Fibroblast of lung (primary cell): ENCODE measurements at regions not wholly inside any gene's neighbourhood (a gene's known extent, or its start where the extent isn't known, plus 50 kb on each side); places are given as distances from the start of the nearest gene placed in this dataset.
A peak's percentile ranks its signal among the peaks of the same experiment; 100 is the strongest.

Source experiments
- DNase-seq, 2 donors: peaks; one replicate each; pipeline versions ENCODE4 v3.0.0 to v3.0.0-alpha.2; 2010; ENCODE audit warnings: low read depth in 2 of 2
- H2AFZ ChIP-seq: 2 replicates; pipeline ENCODE4 v1.5.1; 2012; ENCODE audit warnings: low read length, control low read depth, inconsistent platforms
- H3K27ac ChIP-seq: 2 replicates; pipeline ENCODE4 v1.5.1; 2011; ENCODE audit warnings: low read length, control low read depth; ENCODE audit not compliant: insufficient read depth
- H3K27me3 ChIP-seq: 2 replicates; pipeline ENCODE4 v1.5.1; 2011; ENCODE audit warnings: mild to moderate bottlenecking, low read length; ENCODE audit not compliant: control insufficient read depth, insufficient read depth
- H3K36me3 ChIP-seq: 2 replicates; pipeline ENCODE4 v1.5.1; 2011; ENCODE audit warnings: low read length; ENCODE audit not compliant: control insufficient read depth, insufficient read depth
- H3K4me1 ChIP-seq: 2 replicates; pipeline ENCODE4 v1.5.1; 2011; ENCODE audit warnings: low read length; ENCODE audit not compliant: control insufficient read depth, insufficient read depth; ENCODE audit errors: extremely low read depth
- H3K4me2 ChIP-seq: 2 replicates; pipeline ENCODE4 v1.5.1; 2011; ENCODE audit warnings: low read length, control low read depth; ENCODE audit not compliant: insufficient read depth; ENCODE audit errors: extremely low read depth
- H3K4me3 ChIP-seq, 4 experiments: fragments of 200-600 bp in 1 of 4; sonication (generic) in 1 of 4; replicated peaks in 1 of 4; 2 replicates each; pipeline ENCODE4 v1.5.1; 2011 to 2016; ENCODE audit warnings: low read length in 4 of 4, low read depth in 3 of 4, mild to moderate bottlenecking in 3 of 4, control low read depth in 2 of 4, inconsistent platforms in 1 of 4, mixed read lengths in 1 of 4; ENCODE audit not compliant: insufficient read depth in 1 of 4; ENCODE audit errors: control extremely low read depth in 1 of 4
- H3K79me2 ChIP-seq: 2 replicates; pipeline ENCODE4 v1.5.1; 2012; ENCODE audit warnings: mild to moderate bottlenecking, low read length, inconsistent platforms; ENCODE audit not compliant: control insufficient read depth, insufficient read depth
- H3K9ac ChIP-seq: 2 replicates; pipeline ENCODE4 v1.5.1; 2011; ENCODE audit warnings: mild to moderate bottlenecking, low read length, control low read depth; ENCODE audit not compliant: insufficient read depth
- H3K9me3 ChIP-seq: 2 replicates; pipeline ENCODE4 v1.5.1; 2012; ENCODE audit warnings: low read depth, low read length; ENCODE audit not compliant: control insufficient read depth, insufficient read depth
- H4K20me1 ChIP-seq: 2 replicates; pipeline ENCODE4 v1.5.1; 2011; ENCODE audit warnings: low read length; ENCODE audit not compliant: control insufficient read depth, insufficient read depth; ENCODE audit errors: extremely low read depth
- EZH2 ChIP-seq: IDR thresholded peaks from 2 replicates; pipeline ENCODE4 v1.5.1; 2012; ENCODE audit warnings: low read length, control low read depth, mild to moderate bottlenecking; ENCODE audit errors: missing control alignments
- TF ChIP-seq, protein P1 (sequence below), 2 donors: IDR thresholded peaks in 1 of 2; conservative IDR thresholded peaks in 1 of 2; 1 replicate in 1 of 2; 2 replicates in 1 of 2; pipeline ENCODE4 v1.5.1; 2011 to 2012; ENCODE audit warnings: low read length in 2 of 2, control low read depth in 1 of 2, inconsistent platforms in 1 of 2, low read depth in 1 of 2, mild to moderate bottlenecking in 1 of 2

- no peaks in the 10 kb centered on the region for H3K79me2 ChIP-seq
- no peak overlapping the region for H2AFZ ChIP-seq
- no peak overlapping the region for H3K27ac ChIP-seq
- no peak overlapping the region for H3K9ac ChIP-seq
- H4K20me1 ChIP-seq = no peaks in the 10 kb centered on the region
- no peaks in the 10 kb centered on the region for H3K36me3 ChIP-seq
- TF ChIP-seq, protein P1, sequence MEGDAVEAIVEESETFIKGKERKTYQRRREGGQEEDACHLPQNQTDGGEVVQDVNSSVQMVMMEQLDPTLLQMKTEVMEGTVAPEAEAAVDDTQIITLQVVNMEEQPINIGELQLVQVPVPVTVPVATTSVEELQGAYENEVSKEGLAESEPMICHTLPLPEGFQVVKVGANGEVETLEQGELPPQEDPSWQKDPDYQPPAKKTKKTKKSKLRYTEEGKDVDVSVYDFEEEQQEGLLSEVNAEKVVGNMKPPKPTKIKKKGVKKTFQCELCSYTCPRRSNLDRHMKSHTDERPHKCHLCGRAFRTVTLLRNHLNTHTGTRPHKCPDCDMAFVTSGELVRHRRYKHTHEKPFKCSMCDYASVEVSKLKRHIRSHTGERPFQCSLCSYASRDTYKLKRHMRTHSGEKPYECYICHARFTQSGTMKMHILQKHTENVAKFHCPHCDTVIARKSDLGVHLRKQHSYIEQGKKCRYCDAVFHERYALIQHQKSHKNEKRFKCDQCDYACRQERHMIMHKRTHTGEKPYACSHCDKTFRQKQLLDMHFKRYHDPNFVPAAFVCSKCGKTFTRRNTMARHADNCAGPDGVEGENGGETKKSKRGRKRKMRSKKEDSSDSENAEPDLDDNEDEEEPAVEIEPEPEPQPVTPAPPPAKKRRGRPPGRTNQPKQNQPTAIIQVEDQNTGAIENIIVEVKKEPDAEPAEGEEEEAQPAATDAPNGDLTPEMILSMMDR (conservative IDR thresholded peaks at IDR 0.05 in 1 of 2, IDR thresholded peaks at IDR 0.05 in 1 of 2; ENCODE audit: low read depth in 1 of 2, low read length in 2 of 2) = no peak
- TF ChIP-seq EZH2 = no peak
- no peaks in the 10 kb centered on the region for H3K4me1 ChIP-seq
- DNase-seq = no peak
- no peak overlapping the region for H3K4me2 ChIP-seq
- no peaks in the 10 kb centered on the region for H3K9me3 ChIP-seq
- no peaks in the 10 kb centered on the region for H3K27me3 ChIP-seq
- H3K4me3 ChIP-seq = no peak overlapping the region
Observed at GRCh38 chr6:109918227-109918626, 59.9 kb upstream of the GPR6 start.

GRCh38 chr6:109920911-109921310 is 57.2 kb upstream of the GPR6 start:
- no peaks in the 10 kb centered on the region for H3K36me3 ChIP-seq
- H3K9ac ChIP-seq = no peak overlapping the region
- H3K4me3 ChIP-seq = no peak overlapping the region
- no peak for DNase-seq
- no peaks in the 10 kb centered on the region for H3K9me3 ChIP-seq
- no peak overlapping the region for H2AFZ ChIP-seq
- H3K27me3 ChIP-seq = no peaks in the 10 kb centered on the region
- no peak overlapping the region for H3K27ac ChIP-seq
- H3K4me2 ChIP-seq = no peak overlapping the region
- H3K4me1 ChIP-seq = no peaks in the 10 kb centered on the region
- no peaks in the 10 kb centered on the region for H3K79me2 ChIP-seq
- no peaks in the 10 kb centered on the region for H4K20me1 ChIP-seq
- no peak for TF ChIP-seq EZH2
- TF ChIP-seq, protein P1 (conservative IDR thresholded peaks at IDR 0.05 in 1 of 2, IDR thresholded peaks at IDR 0.05 in 1 of 2; ENCODE audit: low read depth in 1 of 2, low read length in 2 of 2) = no peak

DNA sequence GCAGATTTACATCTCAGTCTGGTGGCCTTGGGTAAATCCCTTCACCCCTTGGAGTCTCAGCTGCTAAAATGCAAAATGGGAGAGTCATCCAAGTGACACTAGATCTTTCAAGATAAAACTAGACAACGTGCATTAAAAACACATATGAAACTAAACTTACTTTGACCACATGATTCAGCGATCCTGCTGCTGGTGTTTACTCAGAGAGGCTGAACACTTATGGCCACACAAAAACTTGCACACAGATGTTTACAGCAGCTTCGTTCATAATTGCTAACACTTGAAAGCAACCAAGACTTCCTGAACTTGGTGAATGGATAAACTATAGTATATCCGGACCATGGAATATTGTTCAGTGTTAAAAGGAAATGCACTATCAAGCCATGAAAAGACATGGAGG is 55.3 kb upstream of the GPR6 start:
- Histone ChIP-seq H2AFZ (no peak overlapping the region), H3K79me2 (no peaks in the 10 kb centered on the region), H3K9ac (no peak overlapping the region), H3K4me3 (no peak overlapping the region), H3K36me3 (no peaks in the 10 kb centered on the region), H3K4me1 (no peaks in the 10 kb centered on the region), H3K9me3 (no peaks in the 10 kb centered on the region), H3K27ac (no peak overlapping the region), H3K4me2 (no peak overlapping the region), H4K20me1 (no peaks in the 10 kb centered on the region), H3K27me3 (no peaks in the 10 kb centered on the region)
- DNase-seq = peak in 1 of 2 donors; percentile 2
- TF ChIP-seq, protein P1 (conservative IDR thresholded peaks at IDR 0.05 in 1 of 2, IDR thresholded peaks at IDR 0.05 in 1 of 2; ENCODE audit: low read depth in 1 of 2, low read length in 2 of 2) = no peak
- no peak for TF ChIP-seq EZH2
